Cardiac fibroblast (primary cell): ENCODE measurements at regions not wholly inside any gene's neighbourhood (a gene's known extent, or its start where the extent isn't known, plus 50 kb on each side); places are given as distances from the start of the nearest gene placed in this dataset.

Experiments
- DNase-seq, 2 donors: peaks; one replicate each; pipeline versions ENCODE4 v3.0.0 to v3.0.0-alpha.2; 2010; ENCODE audit warnings: low read depth in 2 of 2
- H3K4me3 ChIP-seq, 2 donors: replicated peaks in 1 of 2; 1 replicate in 1 of 2; 2 replicates in 1 of 2; pipeline ENCODE4 v1.5.1; 2011; ENCODE audit warnings: low read depth in 2 of 2, low read length in 2 of 2, mild to moderate bottlenecking in 2 of 2, moderate library complexity in 1 of 2
- CTCF ChIP-seq: IDR thresholded peaks from one replicate; pipeline ENCODE4 v1.5.1; 2011; ENCODE audit warnings: low read depth, mild to moderate bottlenecking, low read length, inconsistent platforms

- H3K4me3 ChIP-seq = no peak overlapping the region
- no peak for TF ChIP-seq CTCF
- DNase-seq = no peak
These were observed 75.5 kb upstream of the GATA6 start for GRCh38 chr18:22093731-22094357.

GRCh38 chr18:22094358-22094734 lies 75.0 kb upstream of the GATA6 start:
- H3K4me3 ChIP-seq = no peak overlapping the region
- TF ChIP-seq CTCF = no peak
- DNase-seq = no peak

GRCh38 chr18:22098563-22098989 lies 70.8 kb upstream of the GATA6 start:
- no peak for TF ChIP-seq CTCF
- no peak overlapping the region for H3K4me3 ChIP-seq
- peak in 1 of 2 donors; percentile 35 for DNase-seq

- no peak for TF ChIP-seq CTCF
- DNase-seq = no peak
- no peak overlapping the region for H3K4me3 ChIP-seq
These were observed 69.5 kb upstream of the GATA6 start for GRCh38 chr18:22099925-22100324.

- no peak overlapping the region for H3K4me3 ChIP-seq
- no peak for DNase-seq
- no peak for TF ChIP-seq CTCF
These were observed 67.7 kb upstream of the GATA6 start for GRCh38 chr18:22101731-22102130.

- no peak for TF ChIP-seq CTCF
- peak in 1 of 2 donors; percentile 18 for DNase-seq
- H3K4me3 ChIP-seq = no peak overlapping the region
These were observed 66.3 kb upstream of the GATA6 start for GRCh38 chr18:22102953-22103646.
